NCI-H146 treated with DMSO at 0.1 percent for 48 hours (cell line): ENCODE measurements at regions not wholly inside any gene's neighbourhood (a gene's known extent, or its start where the extent isn't known, plus 50 kb on each side); places are given as distances from the start of the nearest gene placed in this dataset.
"Not testable (repeated sequence)": the region's sequence is repeated elsewhere in the genome, so short reads cannot be mapped to it uniquely, and the experiment has no call there.

ENCODE experiments used
- DNase-seq: peaks from one replicate; lab custom pipeline; 2025; ENCODE audit not compliant: unreplicated experiment; lab: John Stamatoyannopoulos, UW

- DNase-seq = no peak
These were observed 86.6 kb downstream of the HFE start for GRCh38 chr6:26173836-26174145.

GRCh38 chr6:26175033-26175427 is 87.8 kb downstream of the HFE start:
- DNase-seq = no peak

- peak; percentile 55 for DNase-seq
These were observed 88.4 kb downstream of the HFE start for GRCh38 chr6:26175428-26176181.

- DNase-seq = no peak
These were observed 92.4 kb downstream of the HFE start for GRCh38 chr6:26179675-26180074.

DNA sequence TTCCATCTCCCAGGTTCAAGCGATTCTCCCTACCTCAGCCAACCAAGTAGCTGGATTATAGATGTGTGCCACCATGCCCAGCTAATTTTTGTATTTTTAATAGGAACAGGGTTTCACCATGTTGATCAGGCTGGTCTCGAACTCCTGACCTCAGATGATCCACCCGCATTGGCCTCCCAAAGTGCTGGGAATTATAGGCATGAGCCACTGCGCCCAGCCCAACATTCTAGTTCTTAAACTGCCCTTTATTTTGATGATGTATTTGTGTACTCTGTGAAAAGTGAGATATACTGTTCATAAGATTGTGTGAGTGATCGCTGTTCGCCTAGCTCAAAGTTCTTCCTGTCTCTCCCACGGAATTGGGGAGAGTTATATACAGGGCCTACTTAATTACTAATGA is 93.1 kb downstream of the HFE start:
- no peak for DNase-seq

- DNase-seq = no peak
These were observed 96.0 kb downstream of the HFE start for GRCh38 chr6:26183237-26183580.

DNA sequence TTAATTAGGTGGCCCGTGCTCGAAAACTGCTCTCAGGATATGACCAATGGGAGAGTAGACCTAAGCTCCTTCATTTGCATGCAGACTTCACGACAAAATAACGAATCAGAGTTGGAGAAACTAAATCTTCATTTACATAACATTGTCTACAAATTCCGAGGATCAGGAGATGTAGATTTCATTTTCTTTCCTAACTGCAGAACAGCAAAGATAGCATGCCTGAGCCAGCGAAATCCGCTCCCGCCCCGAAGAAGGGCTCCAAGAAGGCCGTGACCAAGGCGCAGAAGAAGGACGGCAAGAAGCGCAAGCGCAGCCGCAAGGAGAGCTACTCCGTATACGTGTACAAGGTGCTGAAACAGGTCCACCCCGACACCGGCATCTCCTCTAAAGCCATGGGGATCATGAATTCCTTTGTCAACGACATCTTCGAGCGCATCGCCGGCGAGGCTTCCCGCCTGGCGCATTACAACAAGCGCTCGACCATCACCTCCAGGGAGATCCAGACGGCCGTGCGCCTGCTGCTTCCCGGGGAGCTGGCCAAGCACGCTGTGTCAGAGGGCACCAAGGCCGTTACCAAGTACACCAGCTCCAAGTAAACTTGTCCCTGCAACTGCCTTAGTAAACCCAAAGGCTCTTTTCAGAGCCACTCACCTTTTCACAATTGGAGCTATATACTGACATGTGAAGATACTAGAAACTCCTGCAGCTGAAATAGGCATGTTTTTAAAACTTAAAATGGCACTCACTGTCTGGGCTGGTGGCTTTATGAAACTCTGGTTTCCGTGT is 96.5 kb downstream of the HFE start:
- no peak for DNase-seq

DNA sequence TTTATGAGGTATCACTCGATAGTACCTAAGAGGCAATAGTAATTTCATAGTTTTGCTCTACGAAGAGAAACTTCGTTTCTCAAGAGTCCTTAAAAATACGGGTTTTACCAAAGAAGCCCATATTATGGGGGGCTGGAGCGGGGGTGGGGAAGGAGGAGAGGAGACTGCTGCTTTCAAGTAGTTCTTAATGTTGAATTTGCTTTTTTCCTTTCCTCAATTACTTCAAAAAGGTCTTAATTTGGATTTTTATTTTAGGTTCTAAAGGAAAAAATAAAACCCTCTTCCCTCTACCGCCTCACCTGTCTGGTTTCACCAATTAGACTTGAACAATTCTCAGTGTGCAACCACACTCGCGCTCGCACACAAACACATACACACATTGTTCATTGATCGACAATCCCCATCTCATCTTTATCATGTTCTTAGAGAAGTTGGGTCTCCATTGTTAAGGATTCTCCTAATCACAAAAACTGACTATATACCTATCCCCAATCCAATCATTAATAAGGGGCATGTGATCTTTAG is 97.2 kb downstream of the HFE start:
- DNase-seq = no peak

GRCh38 chr6:26185004-26185403 is 97.8 kb downstream of the HFE start:
- DNase-seq = no peak

DNA sequence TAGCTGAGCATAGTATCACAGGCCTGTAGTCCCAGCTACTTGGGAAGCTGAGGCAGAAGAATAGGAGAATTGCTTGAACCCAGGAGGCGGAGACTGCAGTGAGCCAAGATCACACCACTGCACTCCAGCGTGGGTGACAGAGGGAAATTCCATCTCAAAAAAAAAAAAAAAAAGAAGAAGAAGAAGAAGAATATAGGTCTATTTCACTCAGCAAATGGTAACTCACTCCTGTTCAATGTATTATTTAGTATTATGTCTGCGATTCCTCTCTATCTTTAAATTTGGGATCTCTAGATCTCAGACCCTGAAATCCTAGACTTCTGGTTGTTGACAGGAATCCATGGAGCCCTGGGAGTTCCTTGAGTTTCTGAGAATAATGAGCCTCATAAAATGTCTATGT is 98.6 kb downstream of the HFE start:
- no peak for DNase-seq

GRCh38 chr6:26186652-26187051 is 99.4 kb downstream of the HFE start:
- DNase-seq = no peak

DNA sequence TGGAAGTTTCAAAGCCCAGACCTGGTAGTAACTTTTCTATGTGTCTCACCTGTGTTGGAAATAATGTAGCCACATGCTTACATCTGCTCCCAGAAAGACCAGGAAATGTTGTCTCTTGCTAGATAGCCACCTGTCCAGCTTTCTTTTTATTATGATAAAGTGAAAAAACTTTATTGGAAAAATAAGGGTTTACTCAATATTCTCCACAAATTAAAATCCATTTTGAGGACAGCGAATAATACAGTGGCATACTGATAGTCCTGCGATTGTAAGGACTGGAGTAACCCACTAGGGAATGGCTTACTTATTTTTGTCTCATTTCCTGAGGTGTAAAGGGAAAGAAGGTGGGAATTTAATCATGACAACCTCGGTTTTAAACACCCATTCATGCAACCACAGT is 100.1 kb downstream of the HFE start:
- no peak for DNase-seq

GRCh38 chr6:26187981-26188635 is 100.9 kb downstream of the HFE start:
- DNase-seq = peak; percentile 79

DNA sequence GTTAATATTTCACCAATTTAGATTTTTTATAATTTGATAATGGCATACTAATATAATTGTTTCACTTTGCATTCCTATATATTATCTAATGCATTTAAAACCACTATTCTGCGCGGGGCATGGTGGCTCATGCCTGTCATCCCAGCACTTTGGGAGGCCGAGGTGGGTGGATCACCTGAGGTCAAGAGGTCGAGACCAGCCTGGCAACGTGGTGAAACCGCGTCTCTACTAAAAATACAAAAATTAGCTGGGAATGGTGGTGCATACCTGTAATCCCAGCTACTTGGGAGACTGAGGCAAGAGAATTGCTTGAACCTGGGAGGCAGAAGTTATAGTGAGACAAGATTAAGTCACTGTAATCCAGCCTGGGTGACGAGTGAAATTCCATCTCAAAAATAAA is 104.3 kb downstream of the HFE start:
- not testable (repeated sequence) for DNase-seq

DNA sequence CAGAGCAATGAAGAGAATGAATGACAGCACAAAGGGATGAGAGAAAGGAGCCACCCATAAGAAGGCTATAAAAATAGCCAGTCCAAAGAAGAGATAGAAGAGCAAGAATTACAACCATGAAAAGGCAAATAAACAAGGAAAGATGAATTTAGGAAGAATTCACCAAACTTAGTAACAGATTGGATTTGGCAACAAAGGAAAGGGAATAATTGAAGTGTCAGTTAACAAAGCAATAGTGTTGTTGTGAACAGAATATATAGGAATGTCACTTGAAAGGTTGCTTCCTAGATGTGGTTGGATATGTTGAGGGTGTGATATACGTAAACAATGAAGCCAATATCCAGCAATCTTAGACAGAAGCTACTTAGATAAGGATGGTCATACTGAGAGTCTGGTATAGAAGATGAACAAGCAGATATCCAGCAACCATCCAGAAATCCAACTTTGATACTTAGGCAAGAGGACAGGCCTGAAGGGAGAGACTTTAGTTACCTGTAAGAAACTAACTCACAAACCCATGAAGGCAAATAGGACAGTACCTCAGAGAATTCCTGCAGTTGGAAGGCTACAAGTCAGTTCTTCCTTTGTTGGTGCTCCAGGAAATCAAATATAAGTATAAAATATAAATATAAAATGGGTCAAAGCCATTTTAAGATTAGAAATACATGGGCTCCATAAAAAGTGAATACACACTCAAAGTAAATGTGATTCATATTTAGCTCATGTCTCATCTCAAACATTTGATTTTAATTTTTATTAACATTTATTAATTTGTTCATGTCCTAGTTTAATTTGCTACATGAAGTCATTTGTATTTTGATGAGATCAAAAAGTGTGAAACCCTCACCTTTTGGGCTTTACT is 106.5 kb downstream of the HFE start:
- DNase-seq = no peak

DNA sequence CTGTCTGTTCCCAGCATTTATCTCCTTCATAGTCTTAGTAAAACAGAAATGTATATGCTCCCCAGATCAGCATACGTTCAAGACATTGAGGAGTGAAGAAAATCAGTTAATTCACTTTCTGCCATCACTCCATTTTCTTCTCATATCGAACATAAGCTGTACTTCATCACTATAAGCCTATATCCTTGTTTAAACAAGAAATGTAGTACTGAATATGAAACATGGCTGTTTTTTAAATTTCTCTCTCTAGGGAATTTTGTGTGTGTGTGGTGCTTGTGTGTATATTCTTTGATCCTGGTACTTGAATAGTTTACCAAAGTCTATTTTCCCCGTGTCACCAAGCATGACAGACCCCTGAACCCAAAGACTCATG is 107.1 kb downstream of the HFE start:
- no peak for DNase-seq

DNA sequence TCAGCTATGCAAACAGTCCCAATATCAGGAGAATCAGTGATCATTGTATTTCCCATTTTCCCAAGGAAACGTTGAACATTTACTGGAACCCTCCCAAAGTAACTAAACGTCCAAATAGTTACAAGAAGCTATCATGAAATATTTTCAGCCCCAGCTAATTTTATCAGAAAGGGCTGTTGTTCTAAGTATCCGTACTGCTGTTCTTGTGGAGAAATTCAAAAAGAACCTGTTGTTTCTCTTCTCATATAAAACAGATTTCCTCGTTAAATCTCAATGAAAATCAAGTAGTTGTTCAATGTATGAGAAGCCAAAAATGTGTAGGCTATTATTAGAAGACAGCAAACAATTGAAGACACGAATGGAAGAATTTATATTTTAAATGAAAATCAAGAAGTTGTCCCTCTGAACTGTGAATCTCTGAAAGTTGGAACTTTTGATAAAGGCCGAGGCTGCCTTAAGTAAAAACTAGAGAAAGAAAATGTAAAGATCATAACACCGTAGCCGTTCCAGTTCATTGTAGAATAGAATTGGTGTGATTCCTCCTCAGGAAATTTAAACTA is 107.7 kb downstream of the HFE start:
- DNase-seq = peak; percentile 55

- DNase-seq = peak; percentile 78
These were observed 108.2 kb downstream of the HFE start for GRCh38 chr6:26195376-26195923.

DNA sequence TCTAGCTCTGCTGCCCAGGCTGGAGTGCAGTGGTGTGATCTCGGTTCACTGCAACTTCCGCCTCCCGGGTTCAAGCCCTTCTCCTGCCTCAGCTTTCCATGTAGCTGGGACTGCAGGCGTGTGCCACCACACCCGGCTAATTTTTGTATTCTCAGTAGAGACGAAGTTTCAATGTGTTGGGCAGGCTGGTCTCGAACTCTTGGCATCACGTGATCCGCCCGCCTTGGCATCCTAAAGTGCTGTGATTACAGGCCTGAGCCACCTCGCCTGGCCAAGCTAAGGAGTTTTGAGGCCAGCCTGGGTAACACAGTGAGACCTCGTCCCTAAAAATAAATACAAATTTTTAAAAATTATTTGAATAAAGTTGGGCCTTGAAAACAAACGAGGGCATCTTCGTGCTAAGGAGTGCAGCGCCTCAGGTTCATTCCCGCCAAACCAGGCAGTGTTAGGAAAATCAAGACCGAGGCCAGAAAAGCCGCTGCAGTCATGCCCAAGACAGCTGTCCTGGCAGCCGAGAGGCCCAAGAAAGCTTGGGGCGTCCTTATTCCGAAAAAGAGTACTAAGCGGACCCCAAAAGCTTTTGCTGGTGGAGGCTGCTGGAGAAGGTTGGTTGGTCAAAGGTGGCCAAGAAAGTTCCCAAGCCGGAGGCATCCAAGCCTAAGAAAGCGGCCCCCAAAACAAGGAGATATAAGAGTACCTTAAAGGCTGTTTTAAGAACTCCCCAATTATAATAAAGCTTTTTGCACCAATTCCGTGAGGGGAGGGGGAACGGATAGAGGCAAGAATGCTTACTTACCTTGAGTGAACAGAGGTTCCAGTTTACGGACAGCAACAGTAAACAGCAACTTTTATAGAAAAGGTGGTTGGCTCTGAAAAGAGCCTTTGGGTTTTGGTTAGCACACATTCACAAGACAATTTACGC is 109.0 kb downstream of the HFE start:
- peak; percentile 67 for DNase-seq
